Activated CD4-positive, alpha-beta T cell treated with anti-CD3 and anti-CD28 coated beads, Interleukin-2, amount 50 U/mL, for 4 hours (primary cell): ENCODE measurements at regions not wholly inside any gene's neighbourhood (a gene's known extent, or its start where the extent isn't known, plus 50 kb on each side); places are given as distances from the start of the nearest gene placed in this dataset.

ENCODE experiments used
- DNase-seq, 2 experiments: peaks; one replicate each; pipeline ENCODE4 v3.0.0-alpha.2; 2020

DNA sequence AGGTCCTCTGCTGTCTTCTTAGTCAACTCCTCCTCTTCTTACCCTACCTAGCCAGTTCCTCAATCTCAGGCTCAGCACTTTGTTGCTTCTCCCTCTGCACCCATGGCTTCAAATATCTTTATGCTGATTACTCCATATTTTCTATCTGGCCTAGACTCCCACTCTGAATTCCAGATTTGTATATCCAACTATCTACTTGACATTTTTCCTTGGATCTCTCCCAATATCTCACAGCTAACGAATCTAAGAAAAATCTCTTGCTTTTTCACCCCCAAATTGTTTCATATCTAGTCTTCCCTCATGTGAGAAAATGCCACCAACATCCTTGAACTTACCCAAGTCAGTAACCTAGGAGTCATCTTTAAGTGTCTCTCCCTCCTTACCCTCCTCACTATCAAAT lies 176.4 kb upstream of the ERCC4 start:
- no peak for DNase-seq

DNA sequence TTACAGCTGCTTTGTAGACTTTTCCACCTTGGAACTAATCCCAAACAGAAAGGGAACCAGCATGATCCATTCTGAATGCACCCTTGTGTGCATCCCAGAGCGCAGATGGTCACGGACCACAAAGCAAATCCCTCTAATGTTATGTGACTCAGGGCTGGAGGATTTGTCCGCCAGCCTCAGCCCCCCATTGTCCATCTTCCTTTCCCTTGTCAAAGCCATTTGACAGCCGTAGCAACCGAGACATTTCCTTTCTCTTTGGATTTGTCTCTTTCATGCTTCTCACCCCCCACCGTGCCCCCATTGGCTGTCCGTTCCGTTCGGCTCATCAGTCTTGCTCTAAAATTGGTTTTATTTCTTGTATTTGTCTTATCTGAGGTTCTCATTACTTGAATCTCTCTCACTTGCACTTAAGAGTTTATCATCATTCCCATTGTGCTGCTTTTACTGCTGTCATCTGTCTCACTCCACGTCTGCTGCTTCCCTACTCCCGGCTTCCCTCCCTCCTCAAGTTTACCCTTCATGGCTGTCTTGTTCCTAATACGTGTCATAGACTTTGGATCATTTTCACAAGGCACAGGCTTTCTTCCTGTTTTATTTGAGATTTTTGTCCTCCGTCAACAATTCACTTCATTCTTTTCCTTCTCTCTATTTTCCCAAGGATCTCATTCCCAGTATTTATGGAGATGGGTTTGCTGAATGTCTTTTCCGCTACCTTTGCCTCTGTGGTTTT lies 163.4 kb upstream of the ERCC4 start:
- DNase-seq, result no peak

DNA sequence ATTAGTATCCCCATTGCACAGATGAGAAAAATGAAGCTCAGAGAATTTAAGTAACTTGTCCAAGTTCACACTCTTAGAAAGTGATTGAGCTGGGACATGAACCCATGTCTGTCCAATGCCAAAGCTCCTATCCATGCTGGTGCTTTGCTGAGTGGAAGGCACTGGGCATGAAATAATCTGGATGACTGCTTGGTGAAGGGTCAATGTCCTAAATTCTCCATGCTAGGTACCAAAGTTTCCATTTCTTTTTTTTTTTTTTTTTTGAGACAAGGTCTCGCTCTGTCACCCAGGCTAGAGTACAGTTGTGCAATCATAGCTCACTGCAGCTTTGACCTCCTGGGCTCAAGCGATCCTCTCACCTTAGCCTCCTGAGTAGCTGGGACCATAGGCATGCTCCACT lies 153.6 kb upstream of the ERCC4 start:
- DNase-seq, result no peak

DNA sequence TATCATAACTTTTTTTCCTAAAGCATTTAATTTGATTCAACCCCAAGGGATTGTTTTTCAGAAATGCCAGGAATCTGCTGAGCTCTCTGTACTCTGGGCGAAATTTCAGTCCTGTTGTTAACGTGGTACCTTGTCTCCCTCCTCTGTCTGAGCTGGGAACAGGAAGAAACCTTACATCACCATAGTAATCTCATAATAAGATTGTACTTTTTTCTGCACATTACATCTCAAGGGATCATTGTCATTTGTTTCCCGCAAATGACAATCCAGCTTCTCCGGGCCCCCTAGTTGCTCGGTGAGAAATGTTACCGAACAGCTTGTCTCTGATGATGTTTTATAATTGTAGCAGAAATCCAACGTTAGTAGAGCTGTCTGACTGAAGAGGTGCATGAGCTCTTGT lies 152.7 kb upstream of the ERCC4 start:
- no peak for DNase-seq

DNA sequence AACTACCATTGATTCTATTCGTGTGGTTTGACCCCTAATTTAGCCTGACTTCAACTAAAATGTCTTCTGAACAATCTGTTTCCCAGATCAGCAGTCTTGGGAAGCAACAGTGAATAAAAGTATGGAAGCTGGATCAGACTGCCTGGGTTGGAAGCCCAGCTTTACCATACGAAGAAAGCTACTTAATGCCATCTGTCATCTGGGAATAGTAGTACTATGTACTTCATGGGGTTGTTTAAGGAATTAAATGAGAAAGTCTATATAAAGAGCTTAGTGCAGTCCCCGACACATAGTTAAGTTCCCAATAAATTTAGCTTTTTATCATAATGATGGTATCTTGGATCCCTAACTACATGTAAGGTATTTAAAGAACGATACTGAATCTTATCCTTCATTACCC lies 151.5 kb upstream of the ERCC4 start:
- no peak for DNase-seq

DNA sequence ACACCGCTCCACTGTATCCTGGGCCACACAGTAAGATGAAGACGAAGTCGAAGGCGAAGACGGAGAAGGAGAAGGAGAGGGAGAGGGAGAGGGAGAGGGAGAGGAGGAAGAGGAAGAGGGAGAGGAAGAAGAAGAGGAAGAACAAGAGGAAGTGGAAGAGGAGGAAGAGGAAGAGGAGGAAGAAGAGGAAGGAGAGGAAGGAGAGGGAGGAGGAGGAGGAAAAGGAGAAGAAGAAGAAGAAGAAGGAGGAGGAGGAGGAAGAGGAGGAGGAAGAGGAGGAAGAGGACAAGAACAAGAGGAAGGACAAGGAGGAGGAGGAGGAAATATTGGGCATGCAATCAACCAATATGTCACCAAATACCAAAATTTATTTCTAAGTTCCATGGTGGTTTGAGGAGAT lies 149.5 kb upstream of the ERCC4 start:
- DNase-seq, result no peak

DNA sequence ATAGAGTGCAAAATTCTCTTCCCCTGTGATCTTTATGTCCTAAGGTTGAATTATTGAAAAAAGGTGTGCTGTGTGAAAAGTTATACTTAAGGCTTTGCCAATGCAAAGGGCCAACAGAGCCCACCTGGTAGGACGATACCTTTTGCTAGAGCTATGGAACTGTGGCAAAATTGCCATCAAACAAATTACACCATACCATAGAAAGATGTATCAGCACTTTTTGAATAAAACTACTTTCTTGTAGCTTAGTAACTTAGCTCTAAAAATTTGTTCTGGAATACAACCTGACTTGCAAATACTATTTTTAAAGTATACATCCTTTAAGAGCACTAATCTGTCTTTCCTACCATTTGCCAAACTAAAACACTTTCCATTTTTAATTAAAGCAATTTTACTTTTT lies 147.2 kb upstream of the ERCC4 start:
- DNase-seq, result no peak

DNA sequence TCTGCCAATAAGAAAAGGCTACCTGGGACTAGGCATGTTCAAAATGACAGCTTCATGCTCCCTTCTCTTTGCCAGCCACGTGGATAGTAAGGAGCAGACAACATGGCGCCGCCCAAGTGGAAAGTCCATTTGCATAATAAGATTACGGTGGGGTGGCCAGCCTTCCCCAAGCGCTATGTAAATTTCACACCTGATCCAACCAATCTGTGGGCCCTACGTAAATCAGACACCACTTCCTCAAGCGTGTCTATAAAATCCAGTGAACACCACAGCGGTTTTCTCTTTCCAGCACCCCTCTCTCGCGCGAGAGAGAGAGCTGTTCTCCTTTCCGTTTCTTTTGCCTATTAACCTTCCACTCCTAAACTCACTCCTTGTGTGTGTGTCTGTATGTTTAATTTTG lies 140.3 kb upstream of the ERCC4 start:
- no peak for DNase-seq

DNA sequence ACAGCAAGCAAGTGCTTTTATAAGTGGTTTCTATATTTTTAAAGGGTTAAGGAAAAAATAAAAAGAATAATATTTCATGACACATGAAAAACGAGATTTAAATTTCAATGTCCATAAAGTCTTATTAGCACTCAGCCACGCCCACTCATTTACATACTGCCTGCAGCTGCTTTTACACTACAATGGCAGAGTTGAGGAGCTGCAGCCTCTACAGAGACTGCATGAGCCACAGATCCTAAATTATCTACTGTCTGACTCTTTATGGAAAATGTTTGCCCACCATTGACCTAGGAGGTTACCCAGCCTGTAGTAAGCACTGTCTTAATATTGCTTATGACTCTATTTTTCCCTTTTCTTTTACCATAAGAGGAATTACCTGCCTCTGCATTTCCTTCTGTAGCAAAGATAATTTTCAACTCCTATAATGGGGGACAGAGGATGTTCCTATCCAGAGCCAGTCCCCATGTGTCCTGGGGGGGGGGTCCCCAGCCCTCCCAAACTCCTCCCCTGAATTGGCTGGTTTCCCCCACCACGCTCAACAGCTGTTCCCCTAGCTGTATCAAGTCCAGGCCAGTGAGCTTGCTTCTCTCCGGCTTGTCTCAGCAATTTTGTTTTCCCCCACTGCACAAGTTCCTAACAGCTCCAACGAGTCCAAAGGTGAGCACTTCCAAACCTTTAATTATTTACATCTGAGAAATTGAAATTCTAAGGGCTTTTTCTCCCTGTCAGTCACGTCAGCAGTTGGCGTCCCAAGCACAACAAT lies 139.4 kb upstream of the ERCC4 start:
- no peak for DNase-seq

DNA sequence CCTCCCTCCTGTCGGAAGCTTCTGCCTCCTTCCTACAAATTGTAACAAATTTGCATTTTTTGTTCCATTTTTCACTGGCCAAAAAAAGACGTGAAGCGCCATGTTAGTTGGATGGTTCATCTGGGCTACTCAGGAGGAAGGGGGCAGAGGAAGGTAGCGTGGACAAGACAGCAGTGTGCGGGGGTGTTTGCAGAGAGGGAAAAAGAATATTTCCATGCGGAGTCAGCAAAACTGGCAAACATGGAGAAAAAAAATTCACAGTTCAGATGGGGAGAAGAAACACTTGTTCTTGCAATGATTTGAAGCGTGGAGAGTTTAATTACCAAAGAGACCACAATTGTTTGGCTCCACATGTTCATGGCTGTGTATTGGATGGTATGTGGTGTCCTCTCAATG lies 138.8 kb upstream of the ERCC4 start:
- DNase-seq, result no peak

DNA sequence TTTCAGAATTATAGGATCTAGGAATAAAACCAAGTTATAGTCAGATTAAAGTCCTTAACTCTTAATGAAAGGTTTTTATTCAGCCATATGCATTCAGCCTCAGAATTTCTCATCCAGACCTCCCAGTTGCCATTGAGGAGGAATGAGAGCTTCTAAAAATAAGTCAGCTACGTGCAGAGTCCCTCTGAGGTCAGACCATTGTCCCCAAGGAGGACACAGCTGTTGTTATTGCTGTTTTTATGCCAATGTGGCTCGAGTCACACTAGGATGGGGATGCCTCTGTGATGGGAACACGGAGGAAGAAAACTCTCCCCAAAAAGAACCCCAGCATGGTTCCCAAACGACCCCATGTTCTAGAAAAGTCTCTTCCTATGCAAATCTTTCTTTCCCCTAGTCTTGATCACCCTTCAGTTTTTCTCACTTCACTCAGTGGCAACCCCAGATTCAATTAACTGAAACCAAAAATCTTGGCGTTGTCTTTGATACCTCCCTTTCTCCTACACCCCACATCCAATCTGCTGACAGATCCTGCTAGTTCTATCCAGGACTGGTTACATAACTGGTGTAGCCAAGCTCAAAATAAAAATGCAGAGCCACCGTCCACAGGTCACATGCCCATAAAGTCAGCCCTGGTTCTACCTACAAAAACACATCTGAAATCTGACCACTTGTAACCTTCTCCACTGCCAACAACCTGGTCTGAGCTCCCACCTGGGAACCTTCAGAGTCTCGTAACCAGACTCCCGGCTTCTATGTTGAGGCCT lies 138.2 kb upstream of the ERCC4 start:
- DNase-seq, result no peak

DNA sequence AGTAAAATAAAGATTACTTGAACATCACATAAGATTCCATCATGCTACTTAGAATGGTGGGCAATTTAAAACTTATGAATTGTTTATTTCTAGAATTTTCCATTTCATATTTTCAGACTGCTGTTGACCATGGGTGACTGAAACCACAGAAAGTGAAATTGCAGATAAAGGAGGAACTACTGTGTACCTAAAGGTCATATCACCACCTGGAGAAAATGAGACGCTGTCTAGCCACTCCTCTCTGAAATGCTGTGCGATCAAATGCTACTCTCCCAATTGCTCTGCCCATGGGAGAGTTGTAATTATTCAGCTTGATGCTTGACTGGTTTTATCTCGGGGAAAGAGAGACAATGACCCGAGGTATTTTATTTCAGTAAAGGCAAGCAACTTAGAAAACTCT lies 128.9 kb upstream of the ERCC4 start:
- DNase-seq, result no peak

DNA sequence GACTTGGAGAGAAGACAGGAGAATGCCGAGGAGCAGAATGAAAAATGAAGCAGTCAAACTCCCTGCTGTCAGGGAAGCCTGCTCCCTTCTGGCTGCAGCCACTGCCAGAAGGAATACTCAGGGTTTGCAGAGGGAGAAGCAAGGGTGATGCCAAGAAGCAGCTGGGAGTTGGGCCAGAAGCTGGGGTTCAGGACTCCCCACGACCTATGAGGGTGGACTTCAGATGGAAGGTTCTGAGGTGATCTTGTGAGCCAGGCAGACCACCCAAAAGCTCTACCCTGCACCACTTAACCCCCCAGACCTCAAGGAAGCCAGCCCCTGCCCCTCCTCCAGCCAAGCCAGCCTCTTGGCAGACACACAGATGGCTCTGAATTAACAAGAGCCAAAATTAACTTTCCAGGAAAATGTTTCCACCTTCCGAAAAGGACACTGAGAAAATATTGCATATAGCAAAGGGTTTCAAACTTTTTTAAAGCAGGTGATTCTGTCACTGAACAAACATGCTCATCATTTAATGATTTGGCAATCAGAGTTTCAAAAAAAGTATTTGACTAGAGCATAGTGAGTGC lies 126.0 kb upstream of the ERCC4 start:
- no peak for DNase-seq

DNA sequence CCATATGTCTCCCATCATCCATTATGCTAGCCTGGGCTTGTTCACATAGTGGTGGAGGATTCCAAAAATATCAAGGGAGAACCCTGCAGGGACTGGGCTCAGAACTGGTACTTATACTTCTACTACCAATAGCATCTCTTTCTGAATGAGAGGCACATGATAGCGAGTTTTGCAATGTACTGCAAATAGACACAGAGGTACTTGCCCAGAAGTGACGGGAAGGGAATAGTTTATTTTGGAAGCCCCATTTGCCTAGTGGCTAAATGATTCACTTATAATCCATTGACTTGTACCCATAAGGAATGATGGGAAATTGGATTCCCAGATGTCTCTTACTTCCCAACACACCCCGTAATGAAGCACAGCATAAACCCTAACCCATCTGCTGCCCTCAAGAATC lies 124.8 kb upstream of the ERCC4 start:
- no peak for DNase-seq

DNA sequence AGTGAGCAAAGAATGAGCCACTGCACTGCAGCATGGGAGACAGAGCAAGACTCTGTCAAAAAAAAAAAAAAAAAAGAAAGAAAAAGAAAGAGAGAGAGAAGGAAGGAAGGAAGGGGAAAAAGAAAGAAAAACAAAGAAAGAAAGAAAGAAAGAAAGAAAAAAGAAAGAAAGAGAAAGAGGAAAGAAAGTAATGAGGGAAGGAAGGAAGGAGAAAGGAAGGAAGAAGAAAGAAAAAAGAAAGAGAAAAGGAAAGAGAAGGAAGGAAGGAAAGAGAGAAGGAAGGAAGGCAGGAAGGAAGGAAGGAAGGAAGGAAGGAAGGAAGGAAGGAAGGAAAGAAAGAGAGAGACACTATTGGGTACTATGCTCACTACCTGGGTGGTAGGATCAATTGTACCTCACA lies 122.2 kb upstream of the ERCC4 start:
- DNase-seq, result no peak

DNA sequence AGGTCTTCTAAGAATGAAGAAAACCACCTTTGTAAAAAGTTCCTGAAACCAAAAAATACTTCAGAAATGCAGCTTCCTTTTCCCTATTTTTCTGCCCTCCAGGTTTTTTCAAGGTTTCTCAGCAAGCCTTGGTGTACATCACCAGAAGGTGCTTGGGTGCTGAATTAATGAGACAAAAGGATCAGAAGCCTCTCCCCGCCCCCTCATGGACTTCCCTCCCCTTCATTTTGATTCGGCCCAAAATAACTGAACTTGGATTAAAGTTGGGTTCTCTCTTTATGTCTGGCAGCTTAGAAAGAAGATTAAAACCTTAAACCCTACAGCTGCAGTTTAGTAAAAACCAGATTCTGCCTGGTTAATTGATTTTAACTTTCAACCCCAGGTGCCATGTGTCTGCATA lies 121.7 kb upstream of the ERCC4 start:
- DNase-seq, result no peak

DNA sequence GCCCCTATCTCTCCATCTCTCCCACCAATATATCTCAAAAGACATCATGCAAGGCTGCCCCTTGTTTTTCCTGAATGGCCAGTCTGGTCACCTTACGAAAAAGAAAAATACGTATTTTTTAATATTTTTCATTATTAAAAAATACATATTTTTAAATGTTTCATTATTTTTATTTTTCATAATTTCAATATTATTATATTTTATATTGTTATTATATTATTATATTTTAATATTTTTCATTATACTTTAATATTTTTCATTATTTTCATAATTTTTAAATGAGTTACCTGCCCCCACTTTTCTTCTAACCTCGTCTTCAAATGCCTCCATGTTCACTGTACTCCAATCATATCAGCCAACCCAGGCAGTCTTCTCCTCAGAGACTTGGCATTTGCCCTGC lies 116.0 kb upstream of the ERCC4 start:
- DNase-seq, result no peak

DNA sequence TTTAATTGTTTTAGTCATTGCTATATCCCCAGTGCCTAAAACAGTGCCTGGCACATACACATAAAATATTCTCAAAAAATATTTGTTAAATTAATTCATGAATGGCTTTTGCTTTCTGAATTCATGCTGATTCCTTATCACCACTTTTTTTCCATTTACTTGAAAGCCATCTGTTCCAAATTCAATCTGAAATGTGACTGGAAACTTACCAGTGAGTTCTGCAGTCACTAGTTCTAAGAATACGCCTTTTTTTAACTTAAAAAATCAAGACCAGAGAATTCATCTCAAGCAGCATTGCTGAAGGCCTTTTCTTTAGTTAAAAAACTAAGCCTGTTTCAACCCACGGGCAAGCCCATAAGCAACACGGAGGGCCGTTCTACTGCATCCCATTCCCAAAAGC lies 114.0 kb upstream of the ERCC4 start:
- DNase-seq, result no peak

DNA sequence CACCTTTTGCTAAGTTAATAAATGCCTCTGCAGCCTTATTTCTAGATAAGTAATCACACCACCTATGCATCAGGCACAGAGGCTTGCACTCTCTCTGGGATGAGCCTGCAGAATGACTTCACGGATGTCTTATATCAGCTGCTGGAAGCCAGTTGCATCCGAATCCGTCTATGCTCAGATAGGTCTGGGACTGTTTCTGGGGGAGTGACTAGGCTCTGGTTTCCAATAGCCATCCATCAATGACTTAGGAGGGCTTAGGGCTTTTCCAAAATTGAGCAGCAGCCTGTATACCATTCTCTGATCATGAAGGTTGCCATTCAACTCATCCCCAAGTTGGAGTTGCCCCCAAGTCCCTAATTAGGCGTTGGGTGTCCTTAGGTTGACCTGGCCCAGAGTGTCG lies 113.3 kb upstream of the ERCC4 start:
- no peak for DNase-seq

DNA sequence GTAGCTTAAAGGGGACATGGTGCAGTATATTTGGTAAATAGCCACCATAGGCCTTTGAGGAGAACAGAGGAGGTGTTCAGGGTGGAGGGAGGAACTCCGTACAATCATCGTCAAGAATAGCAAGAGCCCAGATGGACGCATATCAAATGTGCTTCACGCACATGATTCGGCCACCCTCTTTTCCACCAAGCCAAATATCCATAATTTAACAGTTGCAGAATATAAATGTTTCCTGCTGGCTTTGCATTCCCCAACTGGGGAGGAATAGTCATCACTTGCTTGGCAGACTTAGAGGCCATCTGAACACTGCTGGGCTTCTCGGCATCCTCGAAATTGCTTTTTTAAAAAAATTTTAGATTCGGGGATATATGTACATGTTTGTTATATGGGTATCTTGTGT lies 111.9 kb upstream of the ERCC4 start:
- no peak for DNase-seq

DNA sequence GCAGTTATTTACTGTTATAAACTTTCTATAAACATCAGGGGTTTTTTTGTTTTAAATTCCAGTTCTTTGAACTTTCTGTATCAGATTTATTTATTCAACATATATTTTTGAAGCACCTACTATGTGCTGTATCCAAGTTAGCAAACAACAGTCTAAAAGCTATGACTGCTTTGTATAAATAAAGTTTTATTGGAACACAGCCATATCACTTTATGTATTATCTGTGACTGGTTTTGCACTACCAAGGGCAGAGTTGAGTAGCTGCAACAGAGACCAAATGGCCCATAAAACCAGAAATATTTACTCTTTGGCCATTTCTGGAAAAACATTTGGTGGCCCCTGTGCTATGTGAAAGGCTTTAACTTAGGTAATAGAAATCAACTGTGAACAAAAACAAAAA lies 110.2 kb upstream of the ERCC4 start:
- DNase-seq, result no peak

DNA sequence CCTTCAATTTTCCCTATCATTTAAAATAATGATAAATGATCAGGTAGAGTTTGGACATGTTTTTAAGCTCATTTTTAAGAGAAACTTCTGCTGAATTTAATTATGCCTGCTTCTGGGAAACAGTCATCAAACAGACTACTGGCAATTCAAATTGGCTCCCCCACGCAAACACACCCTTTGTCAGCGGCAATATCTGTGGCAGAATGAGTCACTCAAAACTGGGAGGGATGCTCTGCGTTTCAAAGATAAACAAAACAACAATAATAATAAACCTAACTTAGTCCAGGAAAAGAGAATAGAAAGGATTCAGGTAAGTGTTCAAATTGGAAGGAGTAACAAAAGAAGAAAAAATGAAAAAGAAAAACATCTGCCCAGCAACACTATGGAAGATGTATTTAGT lies 108.1 kb upstream of the ERCC4 start:
- DNase-seq, result no peak

DNA sequence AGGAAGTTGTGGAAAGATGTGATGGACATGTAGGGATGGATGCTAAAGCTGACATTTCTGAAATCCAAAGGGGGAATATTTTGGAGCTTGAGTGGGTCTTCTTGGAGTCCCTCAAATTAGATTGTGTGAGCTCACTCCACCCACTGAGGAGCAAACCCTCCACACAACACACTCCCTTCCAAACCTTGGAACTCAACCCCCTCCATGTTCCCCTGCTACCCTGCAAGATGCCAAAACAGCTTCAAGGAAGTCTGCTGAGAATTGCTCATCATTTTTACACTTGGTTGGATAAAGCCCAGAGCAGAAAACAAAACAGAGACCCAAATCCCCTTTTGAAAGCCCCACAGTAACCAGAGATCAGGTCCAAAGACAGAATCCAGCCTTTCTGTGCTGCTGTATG lies 103.3 kb upstream of the ERCC4 start:
- no peak for DNase-seq

DNA sequence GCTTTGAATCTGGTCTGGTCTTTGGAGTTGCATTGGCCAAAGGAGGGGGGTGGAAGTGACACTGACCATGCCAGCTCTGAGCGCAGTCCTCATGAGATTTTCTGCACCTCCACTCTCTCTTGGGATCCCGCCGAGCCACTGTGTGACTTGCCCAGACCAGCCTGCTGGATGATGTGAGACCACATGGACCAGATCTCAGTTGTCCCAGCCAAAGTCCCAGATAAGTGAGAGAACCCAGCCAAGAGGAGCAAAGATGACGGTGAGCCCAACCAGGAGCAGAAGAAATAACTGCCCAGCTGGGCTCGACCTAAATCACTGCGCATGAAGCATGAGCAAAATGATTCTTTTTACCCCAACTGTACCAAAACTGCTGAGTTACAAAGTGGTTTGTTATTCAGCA lies 96.5 kb upstream of the ERCC4 start:
- no peak for DNase-seq
